HG03442 (cell line): ENCODE measurements at regions not wholly inside any gene's neighbourhood (a gene's known extent, or its start where the extent isn't known, plus 50 kb on each side); places are given as distances from the start of the nearest gene placed in this dataset.

Source experiments
- ATAC-seq: cut with Tn5 transposase; IDR thresholded peaks from one replicate; pipeline ENCODE4 v1.9.1; 2021; ENCODE audit warnings: mild to moderate bottlenecking, moderate library complexity; ENCODE audit not compliant: unreplicated experiment

- no peak for ATAC-seq
Measured at GRCh38 chr5:14019768-14020290, 75.3 kb upstream of the DNAH5 start.

- ATAC-seq = no peak
Measured at GRCh38 chr5:14017904-14018303, 73.4 kb upstream of the DNAH5 start.

- no peak for ATAC-seq
Measured at GRCh38 chr5:14016549-14016948, 72.1 kb upstream of the DNAH5 start.

- ATAC-seq = peak; percentile 91
Measured at GRCh38 chr5:14011089-14012020, 66.9 kb upstream of the DNAH5 start.

GRCh38 chr5:14009575-14009974 is 65.1 kb upstream of the DNAH5 start:
- no peak for ATAC-seq

- ATAC-seq = no peak
Measured at GRCh38 chr5:14008819-14009311, 64.4 kb upstream of the DNAH5 start.

- no peak for ATAC-seq
Measured at GRCh38 chr5:14006823-14007520, 62.5 kb upstream of the DNAH5 start.

GRCh38 chr5:14004598-14005394 is 60.3 kb upstream of the DNAH5 start:
- no peak for ATAC-seq

GRCh38 chr5:14003936-14004335 is 59.4 kb upstream of the DNAH5 start:
- no peak for ATAC-seq

GRCh38 chr5:14003513-14003912 is 59.0 kb upstream of the DNAH5 start:
- ATAC-seq = no peak

GRCh38 chr5:13998254-13998653 is 53.8 kb upstream of the DNAH5 start:
- ATAC-seq = no peak

GRCh38 chr5:13997514-13997913 is 53.0 kb upstream of the DNAH5 start:
- no peak for ATAC-seq

- ATAC-seq = no peak
Measured at GRCh38 chr5:13994621-13995253, 50.2 kb upstream of the DNAH5 start.
